Ishikawa (cell line): ENCODE measurements at regions not wholly inside any gene's neighbourhood (a gene's known extent, or its start where the extent isn't known, plus 50 kb on each side); places are given as distances from the start of the nearest gene placed in this dataset.

Experiments used
- EP300 ChIP-seq: IDR thresholded peaks from 2 replicates; pipeline ENCODE4 v1.6.1; 2012; ENCODE audit warnings: borderline replicate concordance
- REST ChIP-seq: IDR thresholded peaks from 2 replicates; pipeline ENCODE4 v1.6.1; 2012; ENCODE audit warnings: low read depth, mild to moderate bottlenecking
- ZBTB7A ChIP-seq: IDR thresholded peaks from 2 replicates; pipeline ENCODE4 v1.6.1; 2012; ENCODE audit warnings: low read depth

GRCh38 chr10:28913436-28914237 is 236.3 kb downstream of the BAMBI start:
- TF ChIP-seq ZBTB7A: no peak
- TF ChIP-seq EP300: no peak
- no peak for TF ChIP-seq REST
